ENCODE measurements at regions not wholly inside any gene's neighbourhood (a gene's known extent, or its start where the extent isn't known, plus 50 kb on each side); places are given as distances from the start of the nearest gene placed in this dataset.
"Not testable (repeated sequence)": the region's sequence is repeated elsewhere in the genome, so short reads cannot be mapped to it uniquely, and the experiment has no call there.

DNA sequence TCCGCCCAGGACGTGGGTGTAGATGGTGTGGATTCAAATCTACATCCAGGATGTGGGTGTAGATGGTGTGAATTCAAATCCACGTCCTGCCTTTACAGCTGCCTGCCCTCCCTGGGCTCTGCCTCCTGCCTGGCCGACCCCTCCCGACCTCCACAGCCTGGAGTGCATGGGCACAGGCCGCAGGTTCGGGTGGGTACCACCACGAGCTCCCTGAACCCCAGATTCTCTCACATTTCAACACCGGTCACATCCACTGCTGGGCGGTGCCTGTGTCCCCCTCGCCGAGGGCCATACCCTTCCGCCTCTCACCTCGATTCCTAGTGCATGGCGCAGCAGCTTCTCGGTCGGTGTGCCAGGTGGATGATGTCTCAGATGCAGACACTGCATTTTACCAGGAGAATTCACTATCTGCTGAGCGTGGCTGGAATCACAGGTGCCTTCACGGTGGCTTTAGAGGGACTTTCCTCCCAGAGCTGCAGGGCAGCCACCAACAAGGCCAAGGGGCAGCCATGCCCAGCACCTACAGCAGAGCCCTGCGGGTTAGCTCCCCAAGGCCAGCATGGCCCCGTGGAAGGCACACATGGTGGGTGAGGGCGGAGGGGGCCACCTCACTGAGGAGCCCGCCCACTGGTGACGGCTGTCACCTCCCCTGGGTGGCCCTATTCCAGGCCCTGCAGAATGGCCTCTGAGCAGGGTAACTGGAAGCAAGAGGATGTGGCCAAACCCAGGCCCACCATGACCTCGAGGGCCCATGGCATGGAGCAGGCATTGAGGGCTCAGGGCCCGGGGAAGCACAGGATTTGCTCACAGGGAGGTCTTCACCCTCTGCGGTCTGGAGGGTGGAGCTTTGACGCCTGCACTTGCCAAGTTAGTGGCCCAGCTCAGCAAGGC is 638.5 kb downstream of the TBC1D22A start:
- 85 to 88% methylated on average over 25 to 26 of the region's 28 CpGs for WGBS, 2 donors
- H3K4me1 ChIP-seq: no peaks in the 10 kb centered on the region
- H3K27ac ChIP-seq: no peak overlapping the region
- no peaks in the 10 kb centered on the region for H3K9me3 ChIP-seq
- H3K36me3 ChIP-seq: no peaks in the 10 kb centered on the region
- TF ChIP-seq POLR2A (IDR thresholded peaks at IDR 0.05) (no peak), EP300 (IDR thresholded peaks at IDR 0.05) (no peak)
- TF ChIP-seq, protein P1, sequence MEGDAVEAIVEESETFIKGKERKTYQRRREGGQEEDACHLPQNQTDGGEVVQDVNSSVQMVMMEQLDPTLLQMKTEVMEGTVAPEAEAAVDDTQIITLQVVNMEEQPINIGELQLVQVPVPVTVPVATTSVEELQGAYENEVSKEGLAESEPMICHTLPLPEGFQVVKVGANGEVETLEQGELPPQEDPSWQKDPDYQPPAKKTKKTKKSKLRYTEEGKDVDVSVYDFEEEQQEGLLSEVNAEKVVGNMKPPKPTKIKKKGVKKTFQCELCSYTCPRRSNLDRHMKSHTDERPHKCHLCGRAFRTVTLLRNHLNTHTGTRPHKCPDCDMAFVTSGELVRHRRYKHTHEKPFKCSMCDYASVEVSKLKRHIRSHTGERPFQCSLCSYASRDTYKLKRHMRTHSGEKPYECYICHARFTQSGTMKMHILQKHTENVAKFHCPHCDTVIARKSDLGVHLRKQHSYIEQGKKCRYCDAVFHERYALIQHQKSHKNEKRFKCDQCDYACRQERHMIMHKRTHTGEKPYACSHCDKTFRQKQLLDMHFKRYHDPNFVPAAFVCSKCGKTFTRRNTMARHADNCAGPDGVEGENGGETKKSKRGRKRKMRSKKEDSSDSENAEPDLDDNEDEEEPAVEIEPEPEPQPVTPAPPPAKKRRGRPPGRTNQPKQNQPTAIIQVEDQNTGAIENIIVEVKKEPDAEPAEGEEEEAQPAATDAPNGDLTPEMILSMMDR (IDR thresholded peaks at IDR 0.05): no peak
- H3K4me3 ChIP-seq: no peak overlapping the region
- no peaks in the 10 kb centered on the region for H3K27me3 ChIP-seq
- DNase-seq (ENCODE audit: low spot score in 2 of 2): no peak

DNA sequence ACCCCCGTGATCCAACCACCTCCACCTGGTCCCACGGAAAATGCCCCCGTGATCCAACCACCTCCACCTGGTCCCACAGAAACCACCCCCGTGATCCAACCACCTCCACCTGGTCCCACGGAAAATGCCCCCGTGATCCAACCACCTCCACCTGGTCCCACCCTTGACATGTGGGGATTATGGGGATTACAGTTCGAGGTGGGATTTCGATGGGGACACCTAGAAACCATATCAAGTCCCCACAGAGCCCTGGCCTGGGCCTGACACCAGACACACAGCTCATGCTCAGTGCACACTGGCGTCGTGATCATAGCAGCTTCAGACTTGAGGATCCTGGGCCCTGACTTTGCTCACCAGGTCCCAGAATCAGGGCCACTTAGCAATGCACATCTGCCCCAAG is 637.7 kb downstream of the TBC1D22A start:
- 80 to 100% methylated on average over 2 to 3 of the region's 10 CpGs for WGBS, 2 donors
- not testable (repeated sequence) for H3K36me3 ChIP-seq; DNase-seq (ENCODE audit: low spot score in 2 of 2); H3K9me3 ChIP-seq; H3K4me1 ChIP-seq; H3K27ac ChIP-seq; H3K4me3 ChIP-seq; H3K27me3 ChIP-seq

GRCh38 chr22:47398921-47399790 is 636.7 kb downstream of the TBC1D22A start:
- no peak overlapping the region for H3K27ac ChIP-seq
- H3K9me3 ChIP-seq: no peaks in the 10 kb centered on the region
- no peak for TF ChIP-seq EP300 (IDR thresholded peaks at IDR 0.05)
- TF ChIP-seq POLR2A (IDR thresholded peaks at IDR 0.05): no peak
- TF ChIP-seq, protein P1 (IDR thresholded peaks at IDR 0.05): no peak
- H3K36me3 ChIP-seq: no peaks in the 10 kb centered on the region
- 89 to 90% methylated on average over 21 of the region's 21 CpGs for WGBS, 2 donors
- H3K4me3 ChIP-seq: no peak overlapping the region
- DNase-seq (ENCODE audit: low spot score in 2 of 2): no peak
- no peaks in the 10 kb centered on the region for H3K4me1 ChIP-seq
- no peaks in the 10 kb centered on the region for H3K27me3 ChIP-seq

DNA sequence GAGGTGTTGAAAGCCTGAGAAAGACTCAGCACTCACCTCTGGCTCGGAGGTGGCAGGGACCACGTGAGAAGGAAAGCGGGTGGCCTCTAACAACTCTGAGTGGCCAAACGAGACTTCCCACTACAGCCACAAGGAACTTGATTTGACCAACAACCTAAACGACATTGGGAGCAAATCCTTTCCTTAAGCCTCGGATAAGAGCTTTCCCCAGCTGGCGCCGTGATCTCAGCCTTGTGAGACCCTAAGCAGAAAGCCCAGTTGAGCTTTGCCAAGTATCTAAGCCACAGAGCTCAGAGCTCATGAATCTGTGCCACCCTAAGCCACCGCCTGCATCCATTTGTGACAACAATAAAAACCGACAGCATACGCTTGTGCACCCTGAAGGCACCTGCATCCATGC is 636.0 kb downstream of the TBC1D22A start:
- WGBS, 2 donors: 84 to 85% methylated on average over 10 to 11 of the region's 11 CpGs
- H3K27me3 ChIP-seq: no peaks in the 10 kb centered on the region
- TF ChIP-seq, protein P1 (IDR thresholded peaks at IDR 0.05): no peak
- no peak for TF ChIP-seq EP300 (IDR thresholded peaks at IDR 0.05)
- no peak for TF ChIP-seq POLR2A (IDR thresholded peaks at IDR 0.05)
- H3K4me1 ChIP-seq: no peaks in the 10 kb centered on the region
- DNase-seq (ENCODE audit: low spot score in 2 of 2): no peak
- no peak overlapping the region for H3K4me3 ChIP-seq
- H3K27ac ChIP-seq: no peak overlapping the region
- H3K9me3 ChIP-seq: no peaks in the 10 kb centered on the region
- H3K36me3 ChIP-seq: no peaks in the 10 kb centered on the region

- Histone ChIP-seq H3K27me3 (no peaks in the 10 kb centered on the region), H3K4me1 (no peaks in the 10 kb centered on the region), H3K36me3 (no peaks in the 10 kb centered on the region), H3K9me3 (no peaks in the 10 kb centered on the region), H3K4me3 (no peak overlapping the region), H3K27ac (no peak overlapping the region)
- no peak for DNase-seq (ENCODE audit: low spot score in 2 of 2)
- TF ChIP-seq EP300 (IDR thresholded peaks at IDR 0.05): no peak
- TF ChIP-seq POLR2A (IDR thresholded peaks at IDR 0.05): no peak
- TF ChIP-seq, protein P1 (IDR thresholded peaks at IDR 0.05): no peak
- WGBS, 2 donors: 76 to 80% methylated on average over 8 to 9 of the region's 9 CpGs
These were observed 635.2 kb downstream of the TBC1D22A start for GRCh38 chr22:47397673-47398072.

All from tibial nerve (tissue), 4 donors.